HG03039 (cell line): ENCODE measurements at regions not wholly inside any gene's neighbourhood (a gene's known extent, or its start where the extent isn't known, plus 50 kb on each side); places are given as distances from the start of the nearest gene placed in this dataset.
"Not testable (repeated sequence)": the region's sequence is repeated elsewhere in the genome, so short reads cannot be mapped to it uniquely, and the experiment has no call there.

ENCODE experiments used
- ATAC-seq: cut with Tn5 transposase; IDR thresholded peaks from one replicate; pipeline ENCODE4 v1.9.1; 2021; ENCODE audit warnings: mild to moderate bottlenecking, moderate library complexity; ENCODE audit not compliant: unreplicated experiment

DNA sequence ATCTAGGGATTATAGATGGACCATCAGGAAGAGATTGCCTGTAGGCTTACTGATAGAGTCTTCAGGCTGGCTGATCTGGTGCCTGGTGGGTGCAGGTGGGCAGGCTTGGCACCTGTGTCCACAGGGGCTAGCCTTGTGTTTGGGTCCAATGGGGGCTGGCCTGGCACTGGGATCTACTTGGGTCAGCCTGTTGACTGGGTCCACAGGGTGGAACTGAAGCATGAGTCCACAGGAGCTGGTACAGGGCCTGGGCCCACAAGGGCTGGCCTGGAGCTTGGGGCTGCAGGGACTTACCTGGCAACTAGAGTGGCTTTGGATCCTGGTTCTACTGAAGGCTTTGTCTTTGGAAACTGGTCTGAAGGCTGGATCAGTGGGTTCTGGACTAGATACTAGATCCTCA, 1217.7 kb downstream of the CDH11 start:
- no peak for ATAC-seq

DNA sequence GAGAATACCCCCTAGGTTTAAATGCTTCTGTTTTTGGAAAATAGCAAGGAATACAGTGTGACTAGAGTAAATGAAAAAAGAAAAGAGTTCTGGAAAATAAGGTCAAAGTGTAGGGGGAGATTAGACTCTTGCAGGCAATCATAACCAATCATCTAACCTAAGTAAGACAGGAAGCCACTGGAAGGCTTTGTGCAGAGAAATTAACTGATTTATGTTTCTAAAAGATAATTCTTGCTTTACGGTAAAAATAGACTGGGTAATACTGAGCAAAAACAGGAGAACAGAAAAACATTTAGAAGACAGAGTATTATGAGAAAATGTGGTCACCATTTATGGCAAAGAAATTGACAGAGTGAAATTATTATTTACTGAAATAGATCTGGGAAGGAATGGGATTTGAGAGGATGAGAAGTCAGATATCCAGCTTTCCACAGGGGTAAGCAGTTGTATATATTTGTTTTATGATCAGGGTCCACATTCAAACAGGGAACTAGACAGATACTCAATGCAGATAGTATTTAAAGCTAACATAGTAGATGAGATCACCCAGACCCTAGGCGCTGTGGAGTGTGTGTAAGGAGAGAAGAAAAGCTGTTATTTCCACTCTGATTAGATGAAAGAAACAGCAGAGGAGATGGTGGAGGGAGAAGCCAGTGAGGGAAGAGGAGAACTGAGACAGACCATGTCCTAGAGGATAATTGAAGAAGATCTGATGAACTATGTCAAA, 1225.3 kb downstream of the CDH11 start:
- no peak for ATAC-seq

DNA sequence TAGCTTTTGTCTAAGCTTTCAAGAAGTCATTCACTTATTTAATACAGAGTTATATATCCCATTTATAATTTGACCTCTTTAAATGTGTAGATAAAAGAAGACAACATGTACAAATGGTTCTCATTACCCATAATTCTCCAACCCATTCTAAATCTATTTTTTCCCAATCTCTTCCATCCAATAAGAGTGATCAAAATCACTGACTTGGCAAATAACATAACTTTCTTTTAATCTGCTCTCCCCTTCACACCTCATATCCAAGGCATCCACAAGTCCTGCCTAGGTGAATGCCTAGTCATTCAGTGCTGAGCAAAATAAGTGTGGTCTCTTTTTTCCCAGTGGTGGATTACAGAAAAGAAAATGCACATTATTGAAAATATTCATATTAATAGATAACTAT, 1231.1 kb downstream of the CDH11 start:
- ATAC-seq = no peak

DNA sequence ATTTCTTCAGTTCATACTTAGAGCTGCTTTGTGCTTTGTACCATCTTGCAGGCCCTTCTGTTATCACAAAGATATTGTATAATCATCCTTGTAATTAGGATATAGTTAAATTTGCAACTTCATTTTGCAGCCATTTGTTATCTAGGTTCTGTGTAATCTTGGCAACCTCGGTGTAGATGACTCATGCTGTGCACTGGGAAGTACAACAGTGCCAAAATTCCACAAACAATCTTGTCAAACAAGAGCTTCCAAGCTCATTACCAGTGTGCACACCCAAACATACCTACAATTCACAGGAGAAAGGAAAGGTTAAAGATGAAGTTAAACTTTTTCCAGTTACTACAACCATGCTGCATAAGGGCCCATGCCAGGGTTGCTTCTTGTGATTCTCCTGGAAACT, 1231.8 kb downstream of the CDH11 start:
- no peak for ATAC-seq

DNA sequence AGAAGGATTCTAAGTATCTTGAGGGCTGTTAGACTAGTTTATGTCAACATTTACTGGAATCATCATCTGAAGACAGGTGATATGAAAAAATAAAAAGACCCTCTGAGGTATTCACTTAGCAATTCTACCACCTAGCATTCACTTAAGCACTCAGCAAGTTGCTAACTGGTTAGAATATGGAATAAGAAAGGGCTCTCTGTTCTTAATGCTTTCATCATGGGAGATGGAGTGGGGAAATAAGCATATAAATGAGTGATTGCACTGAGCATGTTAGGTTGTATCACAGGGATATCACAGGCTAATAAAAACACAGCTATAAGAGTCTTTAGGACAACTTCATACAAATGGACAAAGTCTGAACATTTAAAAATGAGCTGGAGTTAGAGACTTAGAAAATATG, 1238.8 kb downstream of the CDH11 start:
- no peak for ATAC-seq

DNA sequence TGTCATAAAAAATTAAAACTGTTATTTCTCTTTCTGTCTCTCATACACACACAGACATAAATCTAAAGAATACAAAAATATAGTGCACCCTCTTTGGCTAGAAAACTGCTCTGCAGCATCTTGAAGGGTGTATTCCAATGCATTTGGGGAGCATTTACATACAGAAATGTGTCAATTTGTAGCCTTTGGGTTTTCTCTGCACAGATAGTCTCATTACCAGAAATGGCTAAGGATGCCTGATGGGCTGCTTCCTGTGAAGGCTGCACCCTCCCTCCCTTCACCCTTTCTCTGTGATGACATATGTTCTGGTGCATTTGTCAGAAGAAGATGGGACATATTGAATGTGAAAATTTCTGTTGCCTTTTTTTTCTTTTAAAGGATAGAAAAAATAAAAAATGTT, 1239.3 kb downstream of the CDH11 start:
- no peak for ATAC-seq

DNA sequence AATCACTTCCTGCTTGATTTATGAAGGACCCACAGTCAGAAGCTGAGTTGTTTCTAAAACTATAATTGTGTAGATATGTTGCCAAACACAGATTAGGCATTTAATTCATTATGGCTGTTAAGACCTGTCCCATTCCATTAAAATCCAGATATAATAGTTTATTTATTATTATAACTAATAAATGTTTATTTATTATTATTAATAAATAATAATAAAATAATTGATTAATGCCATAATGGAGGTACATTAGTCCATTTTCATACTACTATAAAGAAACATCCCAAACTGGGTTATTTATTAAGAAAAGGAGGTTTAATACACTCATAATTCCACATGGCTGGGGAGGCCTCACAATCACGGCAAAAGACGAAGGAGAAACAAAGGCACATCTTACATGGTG, 1240.9 kb downstream of the CDH11 start:
- ATAC-seq = no peak

DNA sequence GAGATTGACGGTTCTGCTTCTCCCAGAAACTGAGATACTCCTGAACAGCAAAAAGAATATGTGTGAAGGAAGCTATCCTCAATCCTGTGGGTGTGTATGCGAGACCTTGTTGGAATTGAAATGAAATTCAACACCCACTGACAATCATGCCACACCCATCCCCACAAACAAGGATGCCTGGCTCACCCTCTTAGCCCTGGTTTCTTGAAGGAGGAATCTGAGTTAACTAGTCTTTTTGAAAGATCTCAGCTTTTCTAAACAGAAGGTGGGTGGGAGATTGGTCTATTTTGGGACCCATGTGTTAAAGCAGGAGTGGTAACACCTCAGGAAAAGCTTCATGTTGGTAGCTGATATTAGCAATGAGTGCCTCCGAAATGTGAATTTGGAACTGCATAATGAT, 1244.5 kb downstream of the CDH11 start:
- ATAC-seq = no peak

DNA sequence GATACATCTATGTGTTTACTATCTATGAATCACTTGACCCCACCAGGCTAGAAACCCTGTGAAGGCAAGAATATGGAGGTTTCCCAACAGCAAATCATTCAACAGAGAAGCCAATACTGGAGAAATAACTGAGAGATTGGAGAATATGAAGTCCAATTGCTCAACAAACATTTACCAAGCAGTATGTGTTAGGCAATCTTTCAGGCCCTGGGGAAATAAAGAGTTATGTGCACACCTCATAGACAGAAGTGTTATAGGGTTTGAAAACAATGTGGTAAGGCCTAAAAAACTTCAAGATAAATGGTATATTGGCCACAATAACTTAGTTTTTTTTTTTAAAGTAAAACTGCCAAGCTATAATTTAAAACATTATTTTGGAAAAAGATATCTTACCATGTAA, 1245.8 kb downstream of the CDH11 start:
- no peak for ATAC-seq

DNA sequence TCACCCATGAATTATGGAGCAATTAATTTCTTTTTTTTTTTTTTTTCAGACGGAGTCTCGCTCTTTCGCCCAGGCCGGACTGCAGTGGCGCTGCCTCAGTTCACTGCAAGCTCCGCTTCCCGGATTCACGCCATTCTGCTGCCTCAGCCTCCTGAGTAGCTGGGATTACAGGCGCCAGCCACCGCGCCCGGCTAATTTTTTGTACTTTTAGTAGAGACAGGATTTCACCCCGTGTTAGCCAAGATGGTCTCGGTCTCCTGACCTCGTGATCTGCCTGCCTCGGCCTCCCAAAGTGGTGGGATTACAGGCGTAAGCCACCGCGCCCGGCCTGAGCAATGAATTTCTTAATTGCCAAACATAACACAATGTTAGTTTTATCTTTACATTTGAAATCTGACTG, 1261.2 kb downstream of the CDH11 start:
- not testable (repeated sequence) for ATAC-seq

DNA sequence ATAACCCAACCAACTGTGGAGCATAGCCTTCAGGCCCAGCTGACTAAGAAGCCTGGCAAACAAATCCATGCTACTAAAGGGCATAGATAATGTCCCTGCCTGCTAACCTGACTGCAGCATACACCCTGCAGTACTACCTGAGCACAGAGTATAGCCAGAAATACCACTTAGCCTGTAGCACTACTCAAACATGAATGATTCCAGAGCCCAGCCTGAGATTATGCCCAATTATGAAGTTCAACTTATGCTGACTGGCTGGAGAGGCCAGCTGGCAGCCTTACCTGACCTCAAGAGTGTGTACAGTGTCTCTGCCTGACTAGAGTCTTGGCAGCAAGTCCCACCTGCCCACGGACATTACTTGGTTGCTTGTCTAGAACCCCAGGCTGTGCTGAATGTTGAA, 1265.3 kb downstream of the CDH11 start:
- no peak for ATAC-seq

DNA sequence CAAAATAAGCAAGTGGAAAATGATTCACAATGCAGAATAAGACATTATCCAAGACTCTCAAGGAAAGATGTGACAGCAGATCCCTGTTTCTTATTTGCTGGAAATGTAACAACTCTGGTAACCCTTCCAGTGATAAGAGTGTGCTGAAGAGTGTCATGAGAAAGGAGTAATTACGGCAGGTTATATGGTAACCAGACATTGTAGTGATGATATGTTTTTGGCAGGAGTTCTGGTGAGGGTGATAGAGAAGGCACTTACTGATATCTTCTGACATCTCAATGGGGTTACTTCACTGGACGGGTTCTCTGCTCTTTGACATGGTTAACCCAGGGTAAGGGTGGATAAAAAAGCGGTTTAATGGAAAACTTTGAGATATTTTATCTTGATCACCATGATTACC, 1270.9 kb downstream of the CDH11 start:
- no peak for ATAC-seq

DNA sequence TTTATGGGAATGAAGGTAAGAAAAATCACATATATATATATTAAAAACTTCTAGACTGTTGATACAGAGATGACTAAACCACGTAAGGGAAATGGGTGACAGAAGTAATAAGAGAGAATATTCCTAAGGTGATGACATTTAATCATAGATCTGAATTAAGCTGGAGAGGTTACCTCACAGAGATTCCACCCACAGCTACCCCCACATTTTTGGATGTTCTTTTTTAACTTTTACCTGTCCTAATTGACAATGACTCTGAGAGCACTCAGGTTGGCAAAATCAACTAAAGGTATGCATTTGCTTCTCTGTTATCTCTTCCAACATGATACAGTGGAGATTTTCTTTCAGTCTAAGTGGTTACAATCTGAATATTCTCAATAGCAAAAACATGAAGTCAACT, 1280.6 kb downstream of the CDH11 start:
- ATAC-seq = no peak

DNA sequence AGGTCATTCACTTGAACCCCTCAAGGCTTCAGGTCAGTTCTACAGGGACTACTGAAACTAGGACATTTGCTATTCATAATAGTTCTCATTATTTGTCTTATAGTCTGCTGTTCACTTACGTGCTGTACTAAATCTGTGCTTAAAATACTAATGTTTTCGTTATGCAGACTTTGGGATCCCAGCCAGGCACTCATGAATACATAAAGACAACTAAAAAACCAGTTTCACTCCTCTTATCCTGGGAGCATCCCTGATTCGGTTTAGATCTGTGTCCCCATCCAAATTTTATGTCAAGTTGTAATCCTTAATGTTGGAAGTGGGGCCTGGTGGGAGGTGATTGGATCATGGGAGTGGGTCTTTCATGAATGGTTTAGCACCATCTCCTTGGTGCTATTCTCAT, 1291.8 kb downstream of the CDH11 start:
- no peak for ATAC-seq

DNA sequence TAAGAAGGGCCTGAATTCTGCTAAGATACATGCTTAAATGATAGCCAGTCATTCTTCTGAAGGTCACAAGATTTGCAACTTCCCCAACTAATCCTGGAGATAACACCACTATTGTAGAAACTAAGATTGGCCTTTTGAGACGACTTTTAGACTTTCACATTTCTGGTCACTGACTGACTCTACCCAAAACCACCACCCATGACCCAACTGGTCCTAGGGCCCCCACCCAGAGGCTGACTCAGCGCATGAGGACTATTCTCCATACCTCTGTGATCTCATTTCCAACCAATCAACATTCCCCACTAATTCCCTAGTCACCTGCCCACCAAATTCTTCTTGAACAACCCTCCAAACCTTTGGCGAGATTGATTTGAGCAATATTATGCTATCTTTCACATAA, 1299.0 kb downstream of the CDH11 start:
- ATAC-seq = no peak

DNA sequence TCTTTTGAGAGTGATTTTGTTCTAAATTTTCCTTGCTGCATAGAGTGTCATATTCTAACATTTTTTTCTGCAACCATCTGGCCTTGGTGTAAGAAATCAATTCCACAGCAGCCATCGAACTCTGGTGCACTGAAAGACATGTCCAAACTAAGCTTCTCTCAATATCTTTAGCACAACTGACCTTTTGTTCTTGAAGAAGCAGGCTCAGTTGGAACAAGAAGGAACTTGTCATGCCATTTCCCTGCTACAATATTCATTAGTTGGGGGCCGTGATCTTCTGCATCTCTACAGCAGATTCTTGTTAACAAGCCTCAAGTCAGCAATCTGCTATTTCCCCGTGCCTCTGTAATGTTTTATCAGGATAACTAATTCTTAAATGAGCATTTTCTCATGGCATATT, 1305.6 kb downstream of the CDH11 start:
- no peak for ATAC-seq

DNA sequence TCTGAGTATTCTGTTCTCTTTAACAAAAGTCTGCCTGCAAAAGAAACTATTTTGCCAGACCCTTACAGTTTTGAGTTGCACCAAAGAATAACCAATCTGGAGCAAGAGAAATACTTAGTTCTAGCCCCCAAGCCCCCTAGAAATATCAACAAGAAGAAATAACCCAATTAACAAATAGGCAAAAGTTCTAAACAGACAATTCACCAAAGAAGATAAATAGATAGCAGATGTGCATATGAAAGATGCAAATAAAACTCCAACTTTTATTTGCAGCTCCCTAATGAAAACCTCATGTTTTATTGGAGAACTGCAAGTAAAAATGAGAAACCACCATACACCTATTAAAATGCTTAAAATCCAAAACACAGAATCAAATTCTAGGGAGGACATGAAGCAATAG, 1308.0 kb downstream of the CDH11 start:
- ATAC-seq = no peak

DNA sequence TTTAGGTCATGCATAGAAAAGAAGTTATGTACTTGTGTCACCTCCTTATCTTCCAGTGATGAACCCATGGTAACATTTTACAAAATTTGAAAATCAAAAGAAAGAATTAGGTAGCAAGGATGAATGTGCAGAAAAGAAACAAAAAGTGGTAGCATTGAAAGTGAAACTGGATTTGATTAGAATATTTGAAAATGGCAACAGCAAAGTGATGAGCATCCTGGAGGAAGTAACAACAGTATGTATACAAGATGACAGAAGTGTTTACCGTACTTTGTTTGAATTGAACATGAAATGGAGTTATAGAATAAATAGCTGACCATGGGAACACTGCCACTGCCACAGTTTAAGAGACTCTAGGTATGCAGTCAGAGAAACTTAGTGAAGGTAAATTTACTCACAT, 1313.1 kb downstream of the CDH11 start:
- ATAC-seq = no peak

DNA sequence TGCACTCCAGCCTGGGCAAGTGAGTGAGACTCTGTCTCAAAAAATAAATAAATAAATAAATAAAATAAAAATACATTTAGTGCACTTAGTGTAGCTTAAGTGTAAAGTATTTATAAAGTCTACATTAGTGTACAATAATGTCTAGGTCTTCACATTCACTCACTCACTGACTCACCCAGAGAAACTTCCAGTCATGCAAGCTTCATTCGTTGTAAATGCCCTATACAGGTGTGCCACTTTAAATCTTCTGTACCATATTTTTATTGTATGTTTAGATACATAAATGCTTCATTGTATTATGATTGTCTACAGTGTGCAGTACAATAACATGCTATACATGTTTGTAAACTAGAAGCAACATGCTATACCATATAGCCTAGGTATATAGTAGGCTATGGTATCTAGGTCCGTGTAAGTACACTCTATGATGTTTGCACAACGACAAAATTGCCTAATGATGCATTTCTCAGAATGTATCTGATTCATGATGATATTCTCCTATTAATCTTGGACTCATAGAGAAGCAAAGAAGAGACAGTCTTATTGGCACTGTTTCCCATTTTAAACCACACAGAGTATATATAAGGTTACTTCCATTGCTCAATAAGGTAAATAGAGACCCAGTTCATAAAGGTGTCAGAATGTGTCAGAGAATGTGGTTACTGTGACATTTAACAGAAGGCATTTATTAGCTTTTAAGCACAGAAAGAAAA, 1314.9 kb downstream of the CDH11 start:
- no peak for ATAC-seq

DNA sequence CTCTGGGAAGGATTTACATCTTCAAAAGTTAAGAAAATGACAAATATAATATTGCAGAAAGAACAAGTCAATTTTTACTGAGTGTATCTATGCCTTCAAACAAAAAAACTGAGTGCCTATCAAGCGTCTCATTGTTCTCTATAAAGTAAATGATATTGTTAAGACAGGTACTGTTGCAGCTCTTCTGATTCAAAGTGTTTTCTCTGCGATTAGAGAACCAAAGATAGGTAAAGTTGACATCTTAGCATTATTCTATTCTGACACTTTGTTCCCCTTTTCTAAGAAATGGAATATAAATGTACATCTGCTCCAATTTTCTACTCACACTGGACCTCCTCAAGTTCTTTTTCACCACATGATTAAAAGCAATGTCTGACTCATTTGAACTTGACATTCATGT, 1317.7 kb downstream of the CDH11 start:
- no peak for ATAC-seq

DNA sequence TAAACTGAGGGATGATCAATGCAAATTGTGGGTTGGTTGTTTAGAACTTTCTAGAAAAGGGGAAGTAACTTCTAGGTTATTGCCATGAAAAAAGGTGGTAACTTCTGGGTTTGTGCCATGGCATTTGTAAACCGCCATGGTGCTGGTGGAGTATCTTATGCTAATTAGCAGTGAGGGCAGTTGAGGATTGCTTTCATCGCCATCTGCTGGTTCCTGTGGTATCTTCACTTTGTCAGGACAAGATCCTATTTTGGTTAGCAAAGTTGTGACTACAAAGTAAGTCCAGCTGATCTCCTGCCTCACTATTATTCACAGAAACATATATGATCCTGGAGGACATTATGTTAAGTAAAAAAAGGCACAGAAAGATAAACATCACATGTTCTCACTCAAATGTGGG, 1332.3 kb downstream of the CDH11 start:
- no peak for ATAC-seq

DNA sequence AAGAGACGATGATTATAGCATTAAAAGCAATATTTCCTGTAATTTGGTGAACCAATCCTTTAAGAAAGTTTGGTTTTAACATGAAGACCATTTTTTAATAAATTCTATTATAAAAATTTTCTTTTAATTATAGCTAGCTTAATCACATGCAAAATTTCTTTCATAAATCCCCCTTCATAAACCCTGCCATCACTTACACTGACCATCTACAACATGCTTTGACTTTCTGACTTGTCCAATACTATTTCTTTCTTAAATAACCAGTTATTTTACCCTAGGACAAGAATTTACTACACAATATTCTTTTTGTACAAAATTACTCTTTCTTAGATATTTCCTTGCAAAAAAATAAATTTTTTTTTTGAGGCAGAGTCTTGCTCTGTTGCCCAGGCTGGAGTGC, 1334.8 kb downstream of the CDH11 start:
- no peak for ATAC-seq

DNA sequence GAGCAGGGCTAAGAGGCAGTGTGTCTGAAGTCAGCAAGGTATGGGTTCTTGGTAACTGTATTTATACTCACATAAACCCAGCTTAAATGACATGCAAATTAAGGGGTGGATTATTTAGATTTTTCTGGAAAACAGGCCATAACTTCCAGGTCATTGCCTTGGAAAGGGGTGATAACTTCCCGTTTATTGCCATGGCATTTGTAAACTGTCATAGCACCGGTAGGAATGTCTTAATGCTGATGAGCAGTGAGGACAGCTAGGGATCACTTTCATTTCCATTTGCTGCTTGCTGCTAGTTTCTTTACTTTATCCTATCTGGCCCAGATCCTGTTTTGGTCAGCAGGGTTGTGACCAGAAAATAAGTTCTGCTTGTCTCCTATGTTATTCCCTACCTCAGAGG, 1336.7 kb downstream of the CDH11 start:
- ATAC-seq = no peak
